ENCODE measurements at regions not wholly inside any gene's neighbourhood (a gene's known extent, or its start where the extent isn't known, plus 50 kb on each side); places are given as distances from the start of the nearest gene placed in this dataset.

DNA sequence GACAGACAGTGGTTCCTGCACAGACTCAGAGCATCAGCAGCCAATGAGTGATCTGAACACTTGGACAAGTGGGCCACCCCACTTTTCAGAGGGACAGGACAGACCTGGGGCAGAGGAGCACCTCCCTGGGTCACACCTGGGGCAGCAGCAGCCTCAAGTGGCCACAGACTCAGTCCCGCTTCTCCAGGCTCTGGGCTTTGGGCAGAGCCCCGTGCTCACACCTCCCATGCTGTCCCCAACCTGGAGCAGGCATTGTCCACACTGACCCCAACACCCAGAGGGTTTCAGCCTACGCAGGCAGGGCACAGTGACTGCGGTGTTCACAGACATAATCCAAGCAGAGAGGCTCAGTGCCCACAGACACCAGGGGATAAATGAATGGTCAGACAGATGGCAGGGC lies 135.5 kb upstream of the SFSWAP start:
- no peaks in the 10 kb centered on the region for H3K36me3 ChIP-seq (ENCODE audit: control insufficient read depth, insufficient read depth, low read length)
- no TSS peak for BruUV-seq (replicated peaks)
- TF ChIP-seq, protein P1, sequence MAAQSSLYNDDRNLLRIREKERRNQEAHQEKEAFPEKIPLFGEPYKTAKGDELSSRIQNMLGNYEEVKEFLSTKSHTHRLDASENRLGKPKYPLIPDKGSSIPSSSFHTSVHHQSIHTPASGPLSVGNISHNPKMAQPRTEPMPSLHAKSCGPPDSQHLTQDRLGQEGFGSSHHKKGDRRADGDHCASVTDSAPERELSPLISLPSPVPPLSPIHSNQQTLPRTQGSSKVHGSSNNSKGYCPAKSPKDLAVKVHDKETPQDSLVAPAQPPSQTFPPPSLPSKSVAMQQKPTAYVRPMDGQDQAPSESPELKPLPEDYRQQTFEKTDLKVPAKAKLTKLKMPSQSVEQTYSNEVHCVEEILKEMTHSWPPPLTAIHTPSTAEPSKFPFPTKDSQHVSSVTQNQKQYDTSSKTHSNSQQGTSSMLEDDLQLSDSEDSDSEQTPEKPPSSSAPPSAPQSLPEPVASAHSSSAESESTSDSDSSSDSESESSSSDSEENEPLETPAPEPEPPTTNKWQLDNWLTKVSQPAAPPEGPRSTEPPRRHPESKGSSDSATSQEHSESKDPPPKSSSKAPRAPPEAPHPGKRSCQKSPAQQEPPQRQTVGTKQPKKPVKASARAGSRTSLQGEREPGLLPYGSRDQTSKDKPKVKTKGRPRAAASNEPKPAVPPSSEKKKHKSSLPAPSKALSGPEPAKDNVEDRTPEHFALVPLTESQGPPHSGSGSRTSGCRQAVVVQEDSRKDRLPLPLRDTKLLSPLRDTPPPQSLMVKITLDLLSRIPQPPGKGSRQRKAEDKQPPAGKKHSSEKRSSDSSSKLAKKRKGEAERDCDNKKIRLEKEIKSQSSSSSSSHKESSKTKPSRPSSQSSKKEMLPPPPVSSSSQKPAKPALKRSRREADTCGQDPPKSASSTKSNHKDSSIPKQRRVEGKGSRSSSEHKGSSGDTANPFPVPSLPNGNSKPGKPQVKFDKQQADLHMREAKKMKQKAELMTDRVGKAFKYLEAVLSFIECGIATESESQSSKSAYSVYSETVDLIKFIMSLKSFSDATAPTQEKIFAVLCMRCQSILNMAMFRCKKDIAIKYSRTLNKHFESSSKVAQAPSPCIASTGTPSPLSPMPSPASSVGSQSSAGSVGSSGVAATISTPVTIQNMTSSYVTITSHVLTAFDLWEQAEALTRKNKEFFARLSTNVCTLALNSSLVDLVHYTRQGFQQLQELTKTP (IDR thresholded peaks at IDR 0.05; ENCODE audit: low read depth in 1 of 2, partially characterized antibody in 2 of 2), result no peak
- TF ChIP-seq ZNF561 (CRISPR knock-in tag; conservative IDR thresholded peaks at IDR 0.05) (no peak), ZNF77 (CRISPR knock-in tag; IDR thresholded peaks at IDR 0.05) (no peak), ZFPM2 (CRISPR knock-in tag; IDR thresholded peaks at IDR 0.05) (no peak), FOXK1 (CRISPR knock-in tag; IDR thresholded peaks at IDR 0.05; ENCODE audit: borderline replicate concordance) (no peak), ZNF12 (CRISPR knock-in tag; IDR thresholded peaks at IDR 0.05) (no peak), MYNN (IDR thresholded peaks at IDR 0.05) (no peak), MYNN (CRISPR knock-in tag; IDR thresholded peaks at IDR 0.05) (no peak), BRD4 (IDR thresholded peaks at IDR 0.05) (no peak), RFX7 (CRISPR knock-in tag; IDR thresholded peaks at IDR 0.05) (no peak), TBL1XR1 (IDR thresholded peaks at IDR 0.05; ENCODE audit: low read length in 2 of 2) (no peak), GATAD2B (IDR thresholded peaks at IDR 0.05; ENCODE audit: borderline replicate concordance) (no peak), NFRKB (IDR thresholded peaks at IDR 0.05; ENCODE audit: low read depth) (no peak)
- TF ChIP-seq, protein P2, sequence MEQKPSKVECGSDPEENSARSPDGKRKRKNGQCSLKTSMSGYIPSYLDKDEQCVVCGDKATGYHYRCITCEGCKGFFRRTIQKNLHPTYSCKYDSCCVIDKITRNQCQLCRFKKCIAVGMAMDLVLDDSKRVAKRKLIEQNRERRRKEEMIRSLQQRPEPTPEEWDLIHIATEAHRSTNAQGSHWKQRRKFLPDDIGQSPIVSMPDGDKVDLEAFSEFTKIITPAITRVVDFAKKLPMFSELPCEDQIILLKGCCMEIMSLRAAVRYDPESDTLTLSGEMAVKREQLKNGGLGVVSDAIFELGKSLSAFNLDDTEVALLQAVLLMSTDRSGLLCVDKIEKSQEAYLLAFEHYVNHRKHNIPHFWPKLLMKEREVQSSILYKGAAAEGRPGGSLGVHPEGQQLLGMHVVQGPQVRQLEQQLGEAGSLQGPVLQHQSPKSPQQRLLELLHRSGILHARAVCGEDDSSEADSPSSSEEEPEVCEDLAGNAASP (IDR thresholded peaks at IDR 0.05), result no peak
- TF ChIP-seq, protein P3, sequence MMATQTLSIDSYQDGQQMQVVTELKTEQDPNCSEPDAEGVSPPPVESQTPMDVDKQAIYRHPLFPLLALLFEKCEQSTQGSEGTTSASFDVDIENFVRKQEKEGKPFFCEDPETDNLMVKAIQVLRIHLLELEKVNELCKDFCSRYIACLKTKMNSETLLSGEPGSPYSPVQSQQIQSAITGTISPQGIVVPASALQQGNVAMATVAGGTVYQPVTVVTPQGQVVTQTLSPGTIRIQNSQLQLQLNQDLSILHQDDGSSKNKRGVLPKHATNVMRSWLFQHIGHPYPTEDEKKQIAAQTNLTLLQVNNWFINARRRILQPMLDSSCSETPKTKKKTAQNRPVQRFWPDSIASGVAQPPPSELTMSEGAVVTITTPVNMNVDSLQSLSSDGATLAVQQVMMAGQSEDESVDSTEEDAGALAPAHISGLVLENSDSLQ (IDR thresholded peaks at IDR 0.05), result no peak
- TF ChIP-seq, protein P4, sequence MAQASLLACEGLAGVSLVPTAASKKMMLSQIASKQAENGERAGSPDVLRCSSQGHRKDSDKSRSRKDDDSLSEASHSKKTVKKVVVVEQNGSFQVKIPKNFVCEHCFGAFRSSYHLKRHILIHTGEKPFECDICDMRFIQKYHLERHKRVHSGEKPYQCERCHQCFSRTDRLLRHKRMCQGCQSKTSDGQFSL (CRISPR knock-in tag; IDR thresholded peaks at IDR 0.05), result no peak
- TF ChIP-seq, protein P4 (tag; IDR thresholded peaks at IDR 0.05), result no peak
- TF ChIP-seq, protein P5, sequence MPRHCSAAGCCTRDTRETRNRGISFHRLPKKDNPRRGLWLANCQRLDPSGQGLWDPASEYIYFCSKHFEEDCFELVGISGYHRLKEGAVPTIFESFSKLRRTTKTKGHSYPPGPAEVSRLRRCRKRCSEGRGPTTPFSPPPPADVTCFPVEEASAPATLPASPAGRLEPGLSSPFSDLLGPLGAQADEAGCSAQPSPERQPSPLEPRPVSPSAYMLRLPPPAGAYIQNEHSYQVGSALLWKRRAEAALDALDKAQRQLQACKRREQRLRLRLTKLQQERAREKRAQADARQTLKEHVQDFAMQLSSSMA (CRISPR knock-in tag; IDR thresholded peaks at IDR 0.05), result no peak

More for the DNA sequence above, 135.5 kb upstream of the SFSWAP start:
- no peak overlapping the region for H3K9ac ChIP-seq (ENCODE audit: insufficient read depth in 1 of 2, low read depth in 2 of 2, low read length in 2 of 2)
- H3K79me2 ChIP-seq (ENCODE audit: control insufficient read depth, insufficient read depth, low read length), result no peaks in the 10 kb centered on the region
- H4K20me1 ChIP-seq (replicated peaks; ENCODE audit: control insufficient read depth, insufficient read depth, low read length), result no peaks in the 10 kb centered on the region
- H2AFZ ChIP-seq (ENCODE audit: low read depth, low read length), result no peak overlapping the region
- intact Hi-C loops (cut with micrococcal nuclease) (no loop called here), in situ Hi-C loops (cut with MboI) (no loop called here)
- no peak overlapping the region for H3K4me3 ChIP-seq
- H3K9me3 ChIP-seq (replicated peaks; ENCODE audit: control insufficient read depth, insufficient read depth, low read depth, low read length), result peaks cover 3% of the 10 kb centered on the region
- peaks cover 4 to 37% of the 10 kb centered on the region in 2 experiments; a peak in 3 of 5 replicates for H3K27me3 ChIP-seq (ENCODE audit: control insufficient read depth in 2 of 2, insufficient read depth in 2 of 2, low read length in 2 of 2)
- ATAC-seq (no peak), FAIRE-seq (no peak), DNase-seq (ENCODE audit: extremely low read depth in 1 of 4, low spot score in 3 of 4) (no peak)
- ChIA-PET POLR2A (no interaction called here), CTCF (ENCODE audit: low intra/inter-chr PET ratio) (no interaction called here)
- WGBS (ENCODE audit: insufficient coverage, low coverage, missing lambda C conversion rate), result 0% methylated on average over 3 of the region's 4 CpGs
- no peaks in the 10 kb centered on the region for H3K9me1 ChIP-seq (ENCODE audit: control insufficient read depth, insufficient read depth, low read length)
- H3K4me1 ChIP-seq (replicated peaks in 1 of 2; ENCODE audit: control insufficient read depth in 2 of 2, insufficient read depth in 2 of 2, low read length in 2 of 2), result peaks cover 0 to 7% of the 10 kb centered on the region in 2 experiments; a peak in 1 of 5 replicates
- H3K27ac ChIP-seq (ENCODE audit: extremely low read depth, low read depth, low read length), result no peak overlapping the region
- H3K4me2 ChIP-seq (ENCODE audit: insufficient read depth, low read length), result no peak overlapping the region
